CD14-positive monocyte (primary cell): ENCODE measurements at regions not wholly inside any gene's neighbourhood (a gene's known extent, or its start where the extent isn't known, plus 50 kb on each side); places are given as distances from the start of the nearest gene placed in this dataset.

ENCODE experiments used
- DNase-seq, 3 donors: peaks; one replicate each; pipeline ENCODE4 v3.0.0-alpha.2; 2011 to 2022
- H2AFZ ChIP-seq: 2 replicates; pipeline ENCODE4 v1.6.0; 2012; ENCODE audit warnings: mild to moderate bottlenecking, low read depth, low read length, inconsistent platforms; ENCODE audit not compliant: insufficient read depth, poor library complexity, severe bottlenecking
- H3K27ac ChIP-seq, 2 donors: 1 replicate in 1 of 2; 2 replicates in 1 of 2; pipeline ENCODE4 v1.5.1; 2012 to 2013; ENCODE audit warnings: low read length in 2 of 2, control low read depth in 1 of 2, inconsistent platforms in 1 of 2, low read depth in 1 of 2, mild to moderate bottlenecking in 1 of 2
- H3K27me3 ChIP-seq, 2 donors: one replicate each; pipeline versions ENCODE4 v1.6.0 to v1.6.1; 2011 to 2013; ENCODE audit warnings: low read length in 2 of 2; ENCODE audit not compliant: control insufficient read depth in 2 of 2, insufficient read depth in 2 of 2
- H3K36me3 ChIP-seq, 2 donors: replicated peaks in 1 of 2; 1 replicate in 1 of 2; 2 replicates in 1 of 2; pipeline versions ENCODE4 v1.5.1 to v1.6.1; 2012 to 2013; ENCODE audit warnings: low read length in 2 of 2, control low read depth in 1 of 2, inconsistent platforms in 1 of 2, mild to moderate bottlenecking in 1 of 2; ENCODE audit not compliant: insufficient read depth in 2 of 2, control insufficient read depth in 1 of 2
- H3K4me1 ChIP-seq, 2 donors: 1 replicate in 1 of 2; 2 replicates in 1 of 2; pipeline versions ENCODE4 v1.5.1 to v1.6.1; 2012 to 2013; ENCODE audit warnings: low read length in 2 of 2, control low read depth in 1 of 2, inconsistent platforms in 1 of 2, mild to moderate bottlenecking in 1 of 2, moderate library complexity in 1 of 2; ENCODE audit not compliant: insufficient read depth in 2 of 2, control insufficient read depth in 1 of 2
- H3K4me2 ChIP-seq: replicated peaks from 2 replicates; pipeline ENCODE3; 2012; ENCODE audit warnings: low read length, moderate library complexity, mild to moderate bottlenecking; ENCODE audit not compliant: poor library complexity, severe bottlenecking; ENCODE audit errors: extremely low read depth
- H3K4me3 ChIP-seq, 3 experiments: fragments of 200-600 bp in 1 of 3; sonication (generic) in 1 of 3; replicated peaks in 1 of 3; 1 replicate in 2 of 3; 2 replicates in 1 of 3; pipeline ENCODE4 v1.5.1; 2011 to 2013; ENCODE audit warnings: low read length in 3 of 3, mild to moderate bottlenecking in 3 of 3, control low read depth in 2 of 3, low read depth in 2 of 3, inconsistent platforms in 1 of 3, moderate library complexity in 1 of 3
- H3K79me2 ChIP-seq: 2 replicates; pipeline ENCODE4 v1.6.0; 2012; ENCODE audit warnings: mild to moderate bottlenecking, control low read depth, inconsistent platforms, low read length, moderate library complexity; ENCODE audit not compliant: insufficient read depth
- H3K9ac ChIP-seq: 2 replicates; pipeline ENCODE4 v1.6.0; 2017; ENCODE audit warnings: low read length, mild to moderate bottlenecking; ENCODE audit not compliant: insufficient read depth, poor library complexity, severe bottlenecking
- H3K9me3 ChIP-seq, 2 donors: replicated peaks in 1 of 2; 1 replicate in 1 of 2; 2 replicates in 1 of 2; pipeline versions ENCODE4 v1.5.1 to v1.6.1; 2012 to 2013; ENCODE audit warnings: low read length in 2 of 2, control low read depth in 1 of 2; ENCODE audit not compliant: control insufficient read depth in 1 of 2, insufficient read depth in 1 of 2
- H4K20me1 ChIP-seq: 2 replicates; pipeline ENCODE4 v1.6.0; 2012; ENCODE audit warnings: mild to moderate bottlenecking, low read length, control low read depth, moderate library complexity; ENCODE audit not compliant: insufficient read depth
- H3K27ac Mint-ChIP-seq, 7 donors: one replicate each; pipeline ENCODE4 v1.8.0; 2020; ENCODE audit warnings: mild to moderate bottlenecking in 7 of 7, mixed read lengths in 7 of 7, moderate library complexity in 6 of 7, inconsistent platforms in 2 of 7
- H3K27me3 Mint-ChIP-seq, 3 donors: one replicate each; pipeline ENCODE4 v1.8.0; 2021 to 2022; ENCODE audit warnings: low read depth in 3 of 3, mild to moderate bottlenecking in 3 of 3, mixed read lengths in 3 of 3, moderate library complexity in 3 of 3, inconsistent platforms in 1 of 3
- H3K36me3 Mint-ChIP-seq, 2 donors: one replicate each; pipeline ENCODE4 v1.8.0; 2020; ENCODE audit warnings: mixed read lengths in 2 of 2, inconsistent platforms in 1 of 2, mild to moderate bottlenecking in 1 of 2
- H3K4me1 Mint-ChIP-seq: one replicate; pipeline ENCODE4 v1.8.0; 2020; ENCODE audit warnings: mild to moderate bottlenecking, mixed read lengths
- H3K4me3 Mint-ChIP-seq, 2 donors: one replicate each; pipeline ENCODE4 v1.8.0; 2020; ENCODE audit warnings: mild to moderate bottlenecking in 2 of 2, mixed read lengths in 2 of 2, moderate library complexity in 1 of 2
- H3K9me3 Mint-ChIP-seq, 7 donors: one replicate each; pipeline ENCODE4 v1.8.0; 2020 to 2022; ENCODE audit warnings: mixed read lengths in 7 of 7, mild to moderate bottlenecking in 6 of 7, moderate library complexity in 6 of 7, inconsistent platforms in 2 of 7
- WGBS: methylation state at CpG from one replicate; pipeline ENCODE4 v1.1.5; 2013; ENCODE audit warnings: missing lambda C conversion rate; ENCODE audit not compliant: insufficient coverage; 5-methylcytosine and 5-hydroxymethylcytosine counted together
- intact Hi-C, 2 donors: fragments of 100-400 bp; cut with micrococcal nuclease; formaldehyde crosslinking; loops; one replicate each; pipeline versions ENCODE4 v1.15.0 to v1.15.1; 2023
- TF ChIP-seq, protein P1 (sequence below): fragments of 200-600 bp; IDR thresholded peaks from one replicate; pipeline ENCODE4 v1.8.0; 2022; ENCODE audit warnings: antibody characterized with exemption, mild to moderate bottlenecking

DNA sequence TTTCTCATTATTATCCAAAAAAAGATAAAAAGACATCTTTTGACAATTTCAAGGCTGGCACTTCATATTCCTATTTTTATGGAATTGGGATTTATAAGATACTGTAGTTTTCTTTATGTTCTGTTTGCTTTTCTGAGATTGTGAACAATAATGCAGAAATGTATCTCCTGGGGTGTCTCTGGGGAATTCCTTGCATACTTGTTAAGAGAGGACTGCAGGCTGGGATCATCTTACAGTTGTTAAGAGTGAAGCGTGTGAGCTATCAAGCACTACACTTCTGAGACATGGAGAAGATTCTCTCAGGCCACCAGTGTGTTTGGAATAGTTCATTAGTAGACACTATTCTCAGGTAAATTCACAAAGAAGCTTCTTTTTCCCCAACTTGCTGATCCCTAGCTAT, 963.3 kb upstream of the GJE1 start:
- Mint-ChIP-seq H3K4me1 (no peaks in the 10 kb centered on the region), H3K4me3 (no peak overlapping the region), H3K36me3 (no peaks in the 10 kb centered on the region), H3K9me3 (peaks cover 4 to 16% (median 10%) of the 10 kb centered on the region in 7 donors), H3K27ac (no peak overlapping the region), H3K27me3 (no peaks in the 10 kb centered on the region)
- H3K9me3 ChIP-seq = peaks cover 14 to 18% of the 10 kb centered on the region in 2 donors
- no peaks in the 10 kb centered on the region for H3K27me3 ChIP-seq
- H3K27ac ChIP-seq = no peak overlapping the region
- DNase-seq = no peak
- no peak overlapping the region for H3K4me3 ChIP-seq
- intact Hi-C loops = no loop called here
- H2AFZ ChIP-seq = no peak overlapping the region
- no peaks in the 10 kb centered on the region for H3K4me1 ChIP-seq
- no CpG with 5 or more reads among the region's 1 CpG for WGBS
- TF ChIP-seq, protein P1, sequence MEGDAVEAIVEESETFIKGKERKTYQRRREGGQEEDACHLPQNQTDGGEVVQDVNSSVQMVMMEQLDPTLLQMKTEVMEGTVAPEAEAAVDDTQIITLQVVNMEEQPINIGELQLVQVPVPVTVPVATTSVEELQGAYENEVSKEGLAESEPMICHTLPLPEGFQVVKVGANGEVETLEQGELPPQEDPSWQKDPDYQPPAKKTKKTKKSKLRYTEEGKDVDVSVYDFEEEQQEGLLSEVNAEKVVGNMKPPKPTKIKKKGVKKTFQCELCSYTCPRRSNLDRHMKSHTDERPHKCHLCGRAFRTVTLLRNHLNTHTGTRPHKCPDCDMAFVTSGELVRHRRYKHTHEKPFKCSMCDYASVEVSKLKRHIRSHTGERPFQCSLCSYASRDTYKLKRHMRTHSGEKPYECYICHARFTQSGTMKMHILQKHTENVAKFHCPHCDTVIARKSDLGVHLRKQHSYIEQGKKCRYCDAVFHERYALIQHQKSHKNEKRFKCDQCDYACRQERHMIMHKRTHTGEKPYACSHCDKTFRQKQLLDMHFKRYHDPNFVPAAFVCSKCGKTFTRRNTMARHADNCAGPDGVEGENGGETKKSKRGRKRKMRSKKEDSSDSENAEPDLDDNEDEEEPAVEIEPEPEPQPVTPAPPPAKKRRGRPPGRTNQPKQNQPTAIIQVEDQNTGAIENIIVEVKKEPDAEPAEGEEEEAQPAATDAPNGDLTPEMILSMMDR = no peak
- no peaks in the 10 kb centered on the region for H3K79me2 ChIP-seq
- no peaks in the 10 kb centered on the region for H3K36me3 ChIP-seq
- no peak overlapping the region for H3K4me2 ChIP-seq
- no peaks in the 10 kb centered on the region for H4K20me1 ChIP-seq
- H3K9ac ChIP-seq = no peak overlapping the region

- intact Hi-C loops = no loop called here
- H3K4me1 Mint-ChIP-seq = no peaks in the 10 kb centered on the region
Measured at GRCh38 chr6:141167945-141168344, 964.8 kb upstream of the GJE1 start.

More at GRCh38 chr6:141167945-141168344, 964.8 kb upstream of the GJE1 start:
- H3K36me3 Mint-ChIP-seq = no peaks in the 10 kb centered on the region
- no peak overlapping the region for H3K4me3 Mint-ChIP-seq
- Histone ChIP-seq H3K27me3 (no peaks in the 10 kb centered on the region), H3K4me2 (no peak overlapping the region), H3K9ac (no peak overlapping the region), H3K4me3 (no peak overlapping the region), H3K4me1 (no peaks in the 10 kb centered on the region), H3K9me3 (peaks cover 14 to 18% of the 10 kb centered on the region in 2 donors), H4K20me1 (no peaks in the 10 kb centered on the region), H2AFZ (no peak overlapping the region), H3K79me2 (no peaks in the 10 kb centered on the region), H3K36me3 (no peaks in the 10 kb centered on the region), H3K27ac (no peak overlapping the region)
- peaks cover 7 to 21% (median 12%) of the 10 kb centered on the region in 7 donors for H3K9me3 Mint-ChIP-seq
- TF ChIP-seq, protein P1 = no peak
- no peak for DNase-seq
- H3K27me3 Mint-ChIP-seq = no peaks in the 10 kb centered on the region
- WGBS = 88% methylated on average over 17 of the region's 20 CpGs
- peak overlapping the region in 1 of 7 donors; percentile 14 for H3K27ac Mint-ChIP-seq
